ENCODE measurements at regions not wholly inside any gene's neighbourhood (a gene's known extent, or its start where the extent isn't known, plus 50 kb on each side); places are given as distances from the start of the nearest gene placed in this dataset.

GRCh38 chr10:2782265-2782664, 285.1 kb upstream of the PFKP start:
- TF ChIP-seq EP300 (IDR thresholded peaks at IDR 0.05) (no peak), POLR2A (IDR thresholded peaks at IDR 0.05) (no peak), CTCF (IDR thresholded peaks at IDR 0.05) (no peak)

All from sigmoid colon (tissue), 4 donors.